SK-N-MC (cell line): ENCODE measurements at regions not wholly inside any gene's neighbourhood (a gene's known extent, or its start where the extent isn't known, plus 50 kb on each side); places are given as distances from the start of the nearest gene placed in this dataset.

Source experiments
- EZH2 ChIP-seq: fragments of 200-600 bp; sonication (generic); IDR thresholded peaks from one replicate; pipeline ENCODE4 v1.6.1; 2017; ENCODE audit warnings: antibody characterized with exemption
- POLR2AphosphoS5 ChIP-seq: IDR thresholded peaks from 2 replicates; pipeline ENCODE4 v1.6.1; 2012; ENCODE audit warnings: mild to moderate bottlenecking, low read depth, low read length, borderline replicate concordance

DNA sequence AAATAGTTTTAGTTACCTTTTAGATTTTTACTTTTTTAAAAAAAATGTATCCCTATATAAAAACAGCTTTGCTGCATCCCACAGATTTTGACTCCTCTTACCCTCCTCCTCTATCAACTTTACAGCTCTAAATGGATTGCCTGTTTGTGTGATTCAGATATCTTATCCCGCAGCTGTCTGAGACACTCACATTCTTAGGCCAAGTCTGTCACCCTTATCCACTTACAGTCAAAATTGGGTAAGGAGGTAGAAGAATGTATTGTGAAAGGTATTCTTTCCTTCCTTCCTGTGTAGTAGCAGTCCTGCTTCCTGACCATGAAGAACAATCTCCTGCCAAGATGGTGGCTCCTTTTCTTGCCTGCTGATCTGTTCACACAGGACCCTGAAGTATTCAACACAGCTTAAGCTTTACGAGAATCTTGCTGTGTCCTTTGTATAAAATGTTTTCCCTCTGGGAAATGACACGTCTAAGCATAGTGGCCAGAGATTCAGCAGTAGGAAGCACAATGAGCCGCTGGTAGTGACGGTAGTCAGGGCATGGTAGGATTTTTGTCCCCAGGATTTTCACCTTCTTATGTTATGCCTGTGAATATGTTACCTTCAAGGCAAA, 67.7 kb upstream of the ST8SIA4 start:
- TF ChIP-seq EZH2 (no peak), POLR2AphosphoS5 (no peak)
